Breast epithelium (tissue), 4 donors: ENCODE measurements at regions not wholly inside any gene's neighbourhood (a gene's known extent, or its start where the extent isn't known, plus 50 kb on each side); places are given as distances from the start of the nearest gene placed in this dataset.

Source experiments
- DNase-seq, 2 donors: peaks; one replicate each; pipeline ENCODE4 v3.0.0-alpha.2; 2019; ENCODE audit warnings: low spot score in 2 of 2
- H3K27ac ChIP-seq, 2 donors: fragments of 200-600 bp; sonication (generic) in 1 of 2; one replicate each; pipeline ENCODE4 v1.5.1; 2016 to 2019; ENCODE audit warnings: mild to moderate bottlenecking in 1 of 2
- H3K27me3 ChIP-seq, 2 donors: fragments of 200-600 bp; sonication (generic) in 1 of 2; one replicate each; pipeline versions ENCODE4 v1.5.1 to v1.6.0; 2017 to 2019; ENCODE audit warnings: control low read depth in 1 of 2, mild to moderate bottlenecking in 1 of 2
- H3K36me3 ChIP-seq: fragments of 200-600 bp; one replicate; pipeline ENCODE4 v1.5.1; 2019
- H3K4me1 ChIP-seq, 2 donors: fragments of 200-600 bp; sonication (generic); one replicate each; pipeline ENCODE4 v1.5.1; 2016 to 2019; ENCODE audit warnings: control low read depth in 1 of 2
- H3K4me3 ChIP-seq, 3 donors: fragments of 200-600 bp; sonication (generic); 1 replicate in 2 of 3; 2 replicates in 1 of 3; pipeline ENCODE4 v1.5.1; 2016 to 2019; ENCODE audit warnings: mild to moderate bottlenecking in 3 of 3, moderate library complexity in 2 of 3
- H3K9me3 ChIP-seq, 2 donors: fragments of 200-600 bp; sonication (generic) in 1 of 2; one replicate each; pipeline ENCODE4 v1.5.1; 2016 to 2019; ENCODE audit warnings: control low read depth in 1 of 2
- CTCF ChIP-seq, 3 donors: fragments of 450-650 bp; IDR thresholded peaks; one replicate each; pipeline ENCODE4 v1.5.1; 2016 to 2017; ENCODE audit warnings: antibody characterized with exemption in 3 of 3, mild to moderate bottlenecking in 3 of 3, moderate library complexity in 3 of 3
- POLR2A ChIP-seq: fragments of 450-650 bp; IDR thresholded peaks from one replicate; pipeline ENCODE4 v1.6.1; 2016; ENCODE audit warnings: antibody characterized with exemption, mild to moderate bottlenecking, moderate library complexity
- POLR2AphosphoS5 ChIP-seq, 3 donors: sonication (generic); formaldehyde crosslinking; IDR thresholded peaks; one replicate each; pipeline ENCODE4 v1.6.1; 2017; ENCODE audit warnings: antibody characterized with exemption in 3 of 3
- intact Hi-C: fragments of 100-400 bp; cut with DNase I; formaldehyde crosslinking; loops from one replicate; pipeline ENCODE4 v1.15.1; 2023; ENCODE audit warnings: low total_unique reads

GRCh38 chr14:82126006-82126405 is 592.4 kb upstream of the SEL1L start:
- H3K4me1 ChIP-seq = no peaks in the 10 kb centered on the region
- H3K27ac ChIP-seq = no peak overlapping the region
- no peak overlapping the region for H3K4me3 ChIP-seq
- H3K9me3 ChIP-seq = no peaks in the 10 kb centered on the region
- H3K27me3 ChIP-seq = no peaks in the 10 kb centered on the region
- no peak for DNase-seq
- H3K36me3 ChIP-seq = no peaks in the 10 kb centered on the region
- no peak for TF ChIP-seq POLR2A
- intact Hi-C loops = no loop called here

DNA sequence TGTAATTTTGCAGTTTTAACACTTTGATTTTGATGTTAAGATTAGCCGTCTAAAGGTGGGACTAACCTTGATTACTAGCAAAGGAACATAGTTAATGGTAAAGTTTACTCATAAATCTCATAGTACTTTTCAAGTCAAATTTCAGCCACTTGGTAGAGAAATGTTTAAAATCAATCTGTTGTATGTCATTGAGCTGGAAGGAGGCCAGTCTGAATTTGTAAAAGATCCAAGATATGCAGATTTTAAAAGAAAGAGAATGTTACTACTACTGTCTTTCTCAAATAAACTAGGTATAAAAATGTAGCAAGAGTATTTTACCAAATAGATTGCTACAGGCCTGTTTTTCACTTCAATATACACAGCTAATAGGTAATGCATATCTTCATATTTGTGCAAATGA is 600.8 kb upstream of the SEL1L start:
- Histone ChIP-seq H3K9me3 (peaks cover 0 to 7% of the 10 kb centered on the region in 2 donors), H3K36me3 (no peaks in the 10 kb centered on the region), H3K27ac (no peak overlapping the region), H3K4me3 (no peak overlapping the region), H3K27me3 (no peaks in the 10 kb centered on the region), H3K4me1 (no peaks in the 10 kb centered on the region)
- DNase-seq = no peak
- intact Hi-C loops = no loop called here
- TF ChIP-seq POLR2A = no peak

- Histone ChIP-seq H3K4me3 (no peak overlapping the region), H3K27me3 (no peaks in the 10 kb centered on the region), H3K27ac (no peak overlapping the region), H3K4me1 (no peaks in the 10 kb centered on the region), H3K9me3 (peaks cover 9 to 26% of the 10 kb centered on the region in 2 donors), H3K36me3 (no peaks in the 10 kb centered on the region)
- intact Hi-C loops = no loop called here
- DNase-seq = no peak
- TF ChIP-seq POLR2A (no peak), POLR2AphosphoS5 (IDR thresholded peaks at IDR 0.05) (no peak), CTCF (IDR thresholded peaks at IDR 0.05) (no peak)
Measured at GRCh38 chr14:82138431-82138830, 604.8 kb upstream of the SEL1L start.

DNA sequence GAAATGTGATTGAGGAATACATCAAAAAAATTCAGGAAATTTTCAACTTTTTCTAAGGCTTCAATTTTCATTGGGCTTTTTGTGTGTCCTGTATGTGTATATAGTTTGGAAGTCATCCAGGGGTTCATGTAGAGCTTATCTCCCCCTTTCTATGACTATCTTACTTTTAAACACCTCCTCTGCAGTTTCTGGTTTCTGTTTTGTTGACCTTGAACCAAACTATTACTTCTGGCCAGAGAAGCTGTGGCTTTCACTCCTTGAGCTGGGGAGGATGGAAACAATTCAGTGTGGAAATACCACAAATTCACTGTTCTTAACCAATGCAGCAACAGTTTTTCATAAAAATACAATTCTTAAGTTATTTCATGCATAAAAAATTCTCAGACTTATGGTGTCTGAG is 613.2 kb upstream of the SEL1L start:
- H3K36me3 ChIP-seq = no peaks in the 10 kb centered on the region
- no peaks in the 10 kb centered on the region for H3K27me3 ChIP-seq
- no peaks in the 10 kb centered on the region for H3K9me3 ChIP-seq
- H3K27ac ChIP-seq = no peak overlapping the region
- intact Hi-C loops = no loop called here
- no peak for DNase-seq
- no peaks in the 10 kb centered on the region for H3K4me1 ChIP-seq
- TF ChIP-seq CTCF (IDR thresholded peaks at IDR 0.05) (no peak), POLR2AphosphoS5 (IDR thresholded peaks at IDR 0.05) (no peak), POLR2A (no peak)
- H3K4me3 ChIP-seq = no peak overlapping the region

- intact Hi-C loops = no loop called here
- H3K36me3 ChIP-seq = no peaks in the 10 kb centered on the region
Measured at GRCh38 chr14:82153689-82154088, 620.0 kb upstream of the SEL1L start.

GRCh38 chr14:82159624-82160023 is 626.0 kb upstream of the SEL1L start:
- Histone ChIP-seq H3K27me3 (no peaks in the 10 kb centered on the region), H3K4me1 (no peaks in the 10 kb centered on the region), H3K4me3 (no peak overlapping the region), H3K36me3 (no peaks in the 10 kb centered on the region), H3K9me3 (peaks cover 0 to 7% of the 10 kb centered on the region in 2 donors), H3K27ac (no peak overlapping the region)
- TF ChIP-seq POLR2AphosphoS5 (IDR thresholded peaks at IDR 0.05) (no peak), POLR2A (no peak), CTCF (IDR thresholded peaks at IDR 0.05) (no peak)
- DNase-seq = no peak
- intact Hi-C loops = no loop called here

More at GRCh38 chr14:82153689-82154088, 620.0 kb upstream of the SEL1L start:
- TF ChIP-seq POLR2A = no peak
- no peak for TF ChIP-seq CTCF (IDR thresholded peaks at IDR 0.05)
- TF ChIP-seq POLR2AphosphoS5 (IDR thresholded peaks at IDR 0.05) = no peak
- Histone ChIP-seq H3K27me3 (no peaks in the 10 kb centered on the region), H3K9me3 (no peaks in the 10 kb centered on the region), H3K27ac (no peak overlapping the region), H3K4me1 (no peaks in the 10 kb centered on the region), H3K4me3 (no peak overlapping the region)
- no peak for DNase-seq
